ENCODE measurements at regions not wholly inside any gene's neighbourhood (a gene's known extent, or its start where the extent isn't known, plus 50 kb on each side); places are given as distances from the start of the nearest gene placed in this dataset.

DNA sequence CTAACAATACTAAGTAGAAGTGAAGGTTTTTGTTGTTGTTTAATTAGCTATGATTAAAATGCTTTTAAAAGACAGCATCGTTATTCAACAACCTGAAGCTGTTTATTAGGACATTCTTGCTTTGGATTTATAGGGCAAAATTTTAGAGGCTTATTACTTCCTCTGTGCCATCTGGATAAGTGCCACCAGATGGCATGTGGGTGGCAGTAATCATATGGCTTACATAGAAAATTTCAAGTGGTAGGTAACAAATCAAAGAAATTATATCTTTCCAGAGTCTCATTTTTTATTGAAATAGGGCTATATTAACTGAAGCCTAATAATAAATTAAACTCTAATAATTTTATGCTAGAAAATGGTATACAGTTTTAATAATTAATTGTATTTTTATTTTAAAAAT is 83.3 kb upstream of the HTR2C start:
- no peak for DNase-seq (ENCODE audit: low read depth, low spot score)
- no TSS peak for BruUV-seq (replicated peaks)
- intact Hi-C loops (cut with micrococcal nuclease), result no loop called here

GRCh38 chrX:114508756-114509155 is 75.1 kb upstream of the HTR2C start:
- ChIA-PET CTCF (no interaction called here), RAD21 (ENCODE audit: low non-redundant PET in 1 of 2, low total read pairs in 2 of 2, uncharacterized antibody in 2 of 2, unreplicated experiment in 2 of 2) (no interaction called here), POLR2A (no interaction called here)
- H3K4me2 ChIP-seq (ENCODE audit: low read length), result no peak overlapping the region
- no peak overlapping the region for H3K9ac ChIP-seq (ENCODE audit: low read length)
- no peaks in the 10 kb centered on the region for H3K9me2 ChIP-seq (ENCODE audit: insufficient read depth)
- BruUV-seq (replicated peaks), result no TSS peak
- no peaks in the 10 kb centered on the region for H3K36me3 ChIP-seq (ENCODE audit: control insufficient read depth in 1 of 2, insufficient read depth in 2 of 2, low read length in 2 of 2)
- no peaks in the 10 kb centered on the region for H4K20me1 ChIP-seq (ENCODE audit: insufficient read depth)
- intact Hi-C loops (cut with micrococcal nuclease), result no loop called here
- H3K27ac ChIP-seq (ENCODE audit: low read depth, low read length), result no peak overlapping the region
- ATAC-seq (no peak), DNase-seq (ENCODE audit: low read depth, low spot score) (no peak)
- no peaks in the 10 kb centered on the region for H3K4me1 ChIP-seq (ENCODE audit: control insufficient read depth in 1 of 2, insufficient read depth in 2 of 2, low read length in 2 of 2)
- H3K9me3 ChIP-seq (ENCODE audit: control insufficient read depth in 1 of 2, insufficient read depth in 1 of 2, low read depth in 1 of 2, low read length in 2 of 2), result no peaks in the 10 kb centered on the region
- H3K27me3 ChIP-seq (ENCODE audit: insufficient read depth, low read length), result no peaks in the 10 kb centered on the region
- H3K4me3 ChIP-seq (replicated peaks in 1 of 2; ENCODE audit: low read depth in 1 of 2, low read length in 2 of 2), result no peak overlapping the region
- TF ChIP-seq, protein P1, sequence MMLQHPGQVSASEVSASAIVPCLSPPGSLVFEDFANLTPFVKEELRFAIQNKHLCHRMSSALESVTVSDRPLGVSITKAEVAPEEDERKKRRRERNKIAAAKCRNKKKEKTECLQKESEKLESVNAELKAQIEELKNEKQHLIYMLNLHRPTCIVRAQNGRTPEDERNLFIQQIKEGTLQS (IDR thresholded peaks at IDR 0.05), result no peak
- no peak for TF ChIP-seq MAX (IDR thresholded peaks at IDR 0.05)
- TF ChIP-seq POLR2AphosphoS5 (IDR thresholded peaks at IDR 0.05; ENCODE audit: low read depth, low read length), result no peak
- TF ChIP-seq POLR2A (IDR thresholded peaks at IDR 0.05; ENCODE audit: borderline replicate concordance, extremely low read depth, insufficient read depth, insufficient read length), result no peak
- no peaks in the 10 kb centered on the region for H3K79me2 ChIP-seq (ENCODE audit: insufficient read depth, low read length)
- no peak overlapping the region for H2AFZ ChIP-seq (ENCODE audit: low read depth, low read length, poor library complexity, severe bottlenecking)

More for the DNA sequence above, 83.3 kb upstream of the HTR2C start:
- no peak overlapping the region for H3K4me2 ChIP-seq (ENCODE audit: low read length)
- ChIA-PET CTCF (no interaction called here), POLR2A (no interaction called here), RAD21 (ENCODE audit: low non-redundant PET in 1 of 2, low total read pairs in 2 of 2, uncharacterized antibody in 2 of 2, unreplicated experiment in 2 of 2) (no interaction called here)
- no peaks in the 10 kb centered on the region for H4K20me1 ChIP-seq (ENCODE audit: insufficient read depth)
- no peaks in the 10 kb centered on the region for H3K79me2 ChIP-seq (ENCODE audit: insufficient read depth, low read length)
- no peaks in the 10 kb centered on the region for H3K36me3 ChIP-seq (ENCODE audit: control insufficient read depth in 1 of 2, insufficient read depth in 2 of 2, low read length in 2 of 2)
- no peaks in the 10 kb centered on the region for H3K4me1 ChIP-seq (ENCODE audit: control insufficient read depth in 1 of 2, insufficient read depth in 2 of 2, low read length in 2 of 2)
- no peaks in the 10 kb centered on the region for H3K9me3 ChIP-seq (ENCODE audit: control insufficient read depth in 1 of 2, insufficient read depth in 1 of 2, low read depth in 1 of 2, low read length in 2 of 2)
- no peak overlapping the region for H3K27ac ChIP-seq (ENCODE audit: low read depth, low read length)
- TF ChIP-seq, protein P2, sequence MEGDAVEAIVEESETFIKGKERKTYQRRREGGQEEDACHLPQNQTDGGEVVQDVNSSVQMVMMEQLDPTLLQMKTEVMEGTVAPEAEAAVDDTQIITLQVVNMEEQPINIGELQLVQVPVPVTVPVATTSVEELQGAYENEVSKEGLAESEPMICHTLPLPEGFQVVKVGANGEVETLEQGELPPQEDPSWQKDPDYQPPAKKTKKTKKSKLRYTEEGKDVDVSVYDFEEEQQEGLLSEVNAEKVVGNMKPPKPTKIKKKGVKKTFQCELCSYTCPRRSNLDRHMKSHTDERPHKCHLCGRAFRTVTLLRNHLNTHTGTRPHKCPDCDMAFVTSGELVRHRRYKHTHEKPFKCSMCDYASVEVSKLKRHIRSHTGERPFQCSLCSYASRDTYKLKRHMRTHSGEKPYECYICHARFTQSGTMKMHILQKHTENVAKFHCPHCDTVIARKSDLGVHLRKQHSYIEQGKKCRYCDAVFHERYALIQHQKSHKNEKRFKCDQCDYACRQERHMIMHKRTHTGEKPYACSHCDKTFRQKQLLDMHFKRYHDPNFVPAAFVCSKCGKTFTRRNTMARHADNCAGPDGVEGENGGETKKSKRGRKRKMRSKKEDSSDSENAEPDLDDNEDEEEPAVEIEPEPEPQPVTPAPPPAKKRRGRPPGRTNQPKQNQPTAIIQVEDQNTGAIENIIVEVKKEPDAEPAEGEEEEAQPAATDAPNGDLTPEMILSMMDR (IDR thresholded peaks at IDR 0.05 in 2 of 3, conservative IDR thresholded peaks at IDR 0.05 in 1 of 3; ENCODE audit: borderline replicate concordance in 1 of 3, insufficient read depth in 1 of 3, low read depth in 2 of 3, low read length in 2 of 3), result peak in 1 of 3 experiments; percentile 19; a peak in 1 of 6 replicates
- no peak for TF ChIP-seq EZH2phosphoT487 (IDR thresholded peaks at IDR 0.05; ENCODE audit: borderline replicate concordance)
- peak; percentile 10; the same call in 1 of the 2 replicates for TF ChIP-seq RAD21 (IDR thresholded peaks at IDR 0.05; ENCODE audit: low read depth)
- H3K4me3 ChIP-seq (replicated peaks in 1 of 2; ENCODE audit: low read depth in 1 of 2, low read length in 2 of 2), result no peak overlapping the region
- no peak overlapping the region for H3K9ac ChIP-seq (ENCODE audit: low read length)
- no peaks in the 10 kb centered on the region for H3K9me2 ChIP-seq (ENCODE audit: insufficient read depth)
- H2AFZ ChIP-seq (ENCODE audit: low read depth, low read length, poor library complexity, severe bottlenecking), result no peak overlapping the region
- no peaks in the 10 kb centered on the region for H3K27me3 ChIP-seq (ENCODE audit: insufficient read depth, low read length)
- ATAC-seq, result no peak
